GM12892 (cell line): ENCODE measurements at regions not wholly inside any gene's neighbourhood (a gene's known extent, or its start where the extent isn't known, plus 50 kb on each side); places are given as distances from the start of the nearest gene placed in this dataset.

Experiments
- POLR2A ChIP-seq: IDR thresholded peaks from 2 replicates; pipeline ENCODE4 v1.6.1; 2011; ENCODE audit warnings: low read depth, low read length, control low read depth
- POLR2AphosphoS5 ChIP-seq: IDR thresholded peaks from 2 replicates; pipeline ENCODE4 v1.6.1; 2011; ENCODE audit warnings: low read depth, low read length, control low read depth

- TF ChIP-seq POLR2AphosphoS5 (no peak), POLR2A (no peak)
Observed at GRCh38 chr12:59393506-59393905, 202.3 kb upstream of the SLC16A7 start.
